HEK293T (cell line): ENCODE measurements at regions not wholly inside any gene's neighbourhood (a gene's known extent, or its start where the extent isn't known, plus 50 kb on each side); places are given as distances from the start of the nearest gene placed in this dataset.

Experiments
- ARNT ChIP-seq: fragments of 450-650 bp; IDR thresholded peaks from 2 replicates; pipeline ENCODE4 v1.6.1; 2017; ENCODE audit warnings: mild to moderate bottlenecking
- BHLHE40 ChIP-seq: fragments of 450-650 bp; IDR thresholded peaks from 2 replicates; pipeline ENCODE4 v1.6.1; 2016; ENCODE audit warnings: mild to moderate bottlenecking, moderate library complexity, borderline replicate concordance
- CTBP1 ChIP-seq: fragments of 450-650 bp; IDR thresholded peaks from 2 replicates; pipeline ENCODE4 v1.6.1; 2016; ENCODE audit warnings: borderline replicate concordance
- ELF4 ChIP-seq: fragments of 450-650 bp; IDR thresholded peaks from 2 replicates; pipeline ENCODE4 v1.6.1; 2017; ENCODE audit warnings: antibody characterized with exemption
- FOXA1 ChIP-seq: fragments of 450-650 bp; IDR thresholded peaks from 2 replicates; pipeline ENCODE4 v1.6.1; 2016; ENCODE audit warnings: mild to moderate bottlenecking
- FOXK2 ChIP-seq: fragments of 450-650 bp; IDR thresholded peaks from 2 replicates; pipeline ENCODE4 v1.6.1; 2016; ENCODE audit warnings: mild to moderate bottlenecking
- FOXM1 ChIP-seq: fragments of 450-650 bp; IDR thresholded peaks from 2 replicates; pipeline ENCODE4 v1.6.1; 2017; ENCODE audit warnings: mild to moderate bottlenecking, borderline replicate concordance
- HDGF ChIP-seq: fragments of 450-650 bp; IDR thresholded peaks from 2 replicates; pipeline ENCODE4 v1.6.1; 2017; ENCODE audit warnings: antibody characterized with exemption, borderline replicate concordance
- NFRKB ChIP-seq: fragments of 450-650 bp; IDR thresholded peaks from 2 replicates; pipeline ENCODE4 v1.6.1; 2016; ENCODE audit warnings: mild to moderate bottlenecking, moderate library complexity
- SP1 ChIP-seq: fragments of 450-650 bp; IDR thresholded peaks from 2 replicates; pipeline ENCODE4 v1.6.1; 2017
- SUZ12 ChIP-seq: fragments of 450-650 bp; IDR thresholded peaks from 2 replicates; pipeline ENCODE4 v1.6.1; 2016; ENCODE audit warnings: mild to moderate bottlenecking
- TARDBP ChIP-seq: fragments of 450-650 bp; IDR thresholded peaks from 2 replicates; pipeline ENCODE4 v1.6.1; 2016
- ZNF384 ChIP-seq: fragments of 450-650 bp; IDR thresholded peaks from 2 replicates; pipeline ENCODE4 v1.6.1; 2016
- TF ChIP-seq, protein P1 (sequence below): fragments of 450-650 bp; IDR thresholded peaks from 2 replicates; pipeline ENCODE4 v1.6.1; 2016

DNA sequence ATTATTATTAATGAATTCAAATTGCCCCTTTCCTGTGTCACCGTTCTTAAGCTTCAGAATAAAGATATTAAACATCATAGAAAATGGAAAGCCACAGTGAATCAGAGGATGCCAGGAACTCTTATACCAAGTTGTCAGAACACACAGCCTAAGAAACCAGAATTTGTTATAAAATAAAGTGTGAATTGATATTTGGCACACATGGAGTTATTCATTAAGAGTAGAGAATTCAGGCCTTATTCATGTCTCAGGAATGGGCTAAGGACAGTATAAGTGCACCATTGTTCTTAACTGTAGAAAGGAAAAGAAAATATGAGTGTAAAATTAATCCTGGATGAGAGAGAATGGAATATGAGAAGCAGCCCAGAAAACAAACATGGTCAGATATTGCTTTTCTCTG lies 86.7 kb upstream of the ATP8B1 start:
- TF ChIP-seq SP1, result no peak
- TF ChIP-seq FOXK2, result no peak
- TF ChIP-seq CTBP1, result no peak
- no peak for TF ChIP-seq TARDBP
- no peak for TF ChIP-seq HDGF
- TF ChIP-seq, protein P1, sequence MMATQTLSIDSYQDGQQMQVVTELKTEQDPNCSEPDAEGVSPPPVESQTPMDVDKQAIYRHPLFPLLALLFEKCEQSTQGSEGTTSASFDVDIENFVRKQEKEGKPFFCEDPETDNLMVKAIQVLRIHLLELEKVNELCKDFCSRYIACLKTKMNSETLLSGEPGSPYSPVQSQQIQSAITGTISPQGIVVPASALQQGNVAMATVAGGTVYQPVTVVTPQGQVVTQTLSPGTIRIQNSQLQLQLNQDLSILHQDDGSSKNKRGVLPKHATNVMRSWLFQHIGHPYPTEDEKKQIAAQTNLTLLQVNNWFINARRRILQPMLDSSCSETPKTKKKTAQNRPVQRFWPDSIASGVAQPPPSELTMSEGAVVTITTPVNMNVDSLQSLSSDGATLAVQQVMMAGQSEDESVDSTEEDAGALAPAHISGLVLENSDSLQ, result no peak
- TF ChIP-seq ELF4, result no peak
- TF ChIP-seq BHLHE40, result no peak
- TF ChIP-seq FOXA1, result no peak
- no peak for TF ChIP-seq NFRKB
- no peak for TF ChIP-seq FOXM1
- no peak for TF ChIP-seq ZNF384
- TF ChIP-seq SUZ12, result no peak
- TF ChIP-seq ARNT, result no peak
